ENCODE measurements at regions not wholly inside any gene's neighbourhood (a gene's known extent, or its start where the extent isn't known, plus 50 kb on each side); places are given as distances from the start of the nearest gene placed in this dataset.
"Not testable (repeated sequence)": the region's sequence is repeated elsewhere in the genome, so short reads cannot be mapped to it uniquely, and the experiment has no call there.

DNA sequence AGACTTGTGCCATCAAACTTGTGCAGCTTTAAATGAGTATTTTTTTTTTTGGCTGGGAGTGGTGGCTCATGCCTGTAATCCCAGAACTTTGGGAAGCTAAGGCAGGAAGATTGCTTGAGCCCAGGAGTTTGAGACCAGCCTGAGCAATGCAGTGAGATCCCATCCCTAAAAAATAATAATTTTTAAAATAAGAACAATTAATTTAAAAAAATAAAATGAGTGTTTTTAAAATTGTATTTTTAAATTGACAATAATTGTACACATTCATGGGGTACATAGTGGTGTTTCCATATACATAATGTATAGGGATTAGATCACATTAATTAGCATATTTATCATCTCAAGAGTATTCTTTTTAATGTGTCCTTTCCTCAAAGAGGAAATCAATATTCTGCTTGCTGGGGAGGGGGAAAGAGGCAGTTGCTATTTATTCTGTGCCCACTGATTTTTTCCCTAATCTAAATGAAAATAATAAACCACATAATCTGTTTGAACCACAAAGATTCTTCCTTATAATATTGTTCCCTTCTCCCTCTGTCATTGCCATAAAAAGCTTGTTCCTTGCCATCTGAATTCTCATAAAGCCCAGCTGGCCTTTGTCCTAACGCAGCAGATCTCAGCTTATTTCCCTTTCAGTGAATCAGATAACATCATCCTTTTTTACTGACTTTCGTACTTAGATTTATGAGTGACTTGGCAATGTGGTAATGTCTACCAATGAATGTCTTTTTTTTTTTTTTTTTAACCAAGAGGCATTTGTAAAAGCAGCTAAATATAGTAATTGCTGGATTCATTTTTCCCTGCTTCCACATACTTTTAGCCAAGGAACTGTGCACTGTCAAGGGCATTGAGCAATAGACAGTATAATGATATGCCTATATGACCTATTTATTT lies 81.8 kb upstream of the RUBCNL start:
- in situ Hi-C loops (cut with HindIII; ENCODE audit: low sequenced_read_pairs), result no loop called here
- TF ChIP-seq CTCF (IDR thresholded peaks at IDR 0.05; ENCODE audit: low read depth, low read length, missing control alignments), result no peak
- H3K4me3 ChIP-seq (ENCODE audit: low read depth, low read length), result no peak overlapping the region
- no peak for DNase-seq (ENCODE audit: low read depth)

DNA sequence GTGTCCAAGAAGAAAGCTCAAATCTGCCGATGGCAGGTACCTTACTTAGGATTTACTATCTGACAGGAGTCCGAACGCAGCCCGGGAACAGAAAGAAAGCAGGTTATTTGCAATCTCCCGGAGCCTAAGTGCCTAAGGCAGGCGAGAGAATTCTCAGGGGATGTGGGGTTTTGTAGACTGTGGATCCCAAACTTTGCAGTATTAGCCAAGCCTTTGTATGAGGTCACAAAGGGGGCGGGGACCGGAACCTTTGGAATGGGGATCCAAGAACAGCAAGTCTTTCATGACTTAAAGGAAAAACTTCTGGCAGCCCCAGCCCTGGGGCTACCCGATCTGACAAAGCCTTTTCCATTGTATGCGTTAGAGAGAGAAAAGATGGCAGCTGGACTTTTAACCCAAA lies 80.6 kb upstream of the RUBCNL start:
- in situ Hi-C loops (cut with HindIII; ENCODE audit: low sequenced_read_pairs); DNase-seq (ENCODE audit: low read depth); H3K4me3 ChIP-seq (ENCODE audit: low read depth, low read length): not testable (repeated sequence)

- DNase-seq (ENCODE audit: low read depth); in situ Hi-C loops (cut with HindIII; ENCODE audit: low sequenced_read_pairs); H3K4me3 ChIP-seq (ENCODE audit: low read depth, low read length): not testable (repeated sequence)
Observed at GRCh38 chr13:46466074-46466473, 79.0 kb upstream of the RUBCNL start.

GRCh38 chr13:46463719-46464118 lies 76.7 kb upstream of the RUBCNL start:
- H3K4me3 ChIP-seq (ENCODE audit: low read depth, low read length), result no peak overlapping the region
- TF ChIP-seq CTCF (IDR thresholded peaks at IDR 0.05; ENCODE audit: low read depth, low read length, missing control alignments), result no peak
- no peak for DNase-seq (ENCODE audit: low read depth)
- in situ Hi-C loops (cut with HindIII; ENCODE audit: low sequenced_read_pairs), result no loop called here

DNA sequence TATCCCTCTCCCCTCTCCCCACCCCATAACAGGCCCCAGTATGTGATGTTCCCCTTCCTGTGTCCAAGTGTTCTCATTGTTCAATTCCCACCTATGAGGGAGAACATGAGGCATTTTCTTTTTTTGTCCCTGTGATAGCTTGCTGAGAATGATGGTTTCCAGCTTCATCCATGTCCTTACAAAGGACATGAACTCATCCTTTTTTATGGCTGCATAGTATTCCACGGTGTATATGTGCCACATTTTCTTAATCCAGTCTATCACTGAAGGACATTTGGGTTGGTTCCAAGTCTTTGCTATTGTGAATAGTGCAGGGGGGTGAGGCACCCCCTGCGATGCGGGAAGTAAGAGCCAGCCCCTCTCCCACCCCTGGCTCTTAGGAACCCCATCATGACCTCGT lies 73.2 kb upstream of the RUBCNL start:
- in situ Hi-C loops (cut with HindIII; ENCODE audit: low sequenced_read_pairs); H3K4me3 ChIP-seq (ENCODE audit: low read depth, low read length); DNase-seq (ENCODE audit: low read depth): not testable (repeated sequence)

GRCh38 chr13:46457255-46457654 lies 70.2 kb upstream of the RUBCNL start:
- DNase-seq (ENCODE audit: low read depth); in situ Hi-C loops (cut with HindIII; ENCODE audit: low sequenced_read_pairs); H3K4me3 ChIP-seq (ENCODE audit: low read depth, low read length): not testable (repeated sequence)

DNA sequence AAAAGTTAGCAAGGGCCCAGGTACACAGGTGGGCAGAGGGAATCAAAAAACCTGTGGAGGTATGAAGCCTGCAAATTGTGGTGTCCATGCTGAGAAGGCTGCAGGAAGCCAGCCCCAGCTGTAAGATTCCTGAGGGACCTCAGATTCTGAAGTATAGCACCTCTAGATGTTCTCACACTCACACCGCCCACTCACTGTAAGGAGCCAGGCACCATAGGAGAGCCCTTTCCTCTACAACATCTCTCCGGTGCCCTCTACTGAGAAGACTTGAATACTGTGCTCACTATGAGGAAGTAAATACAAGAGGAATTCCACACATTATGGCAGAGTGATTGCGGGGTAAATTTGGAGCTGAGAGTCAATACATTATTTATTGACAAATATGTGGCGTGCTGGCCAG lies 68.9 kb upstream of the RUBCNL start:
- peak; percentile 19 for DNase-seq (ENCODE audit: low read depth)
- peak; percentile 45 for TF ChIP-seq CTCF (IDR thresholded peaks at IDR 0.05; ENCODE audit: low read depth, low read length, missing control alignments)
- in situ Hi-C loops (cut with HindIII; ENCODE audit: low sequenced_read_pairs); H3K4me3 ChIP-seq (ENCODE audit: low read depth, low read length): not testable (repeated sequence)

- H3K4me3 ChIP-seq (ENCODE audit: low read depth, low read length); DNase-seq (ENCODE audit: low read depth); in situ Hi-C loops (cut with HindIII; ENCODE audit: low sequenced_read_pairs): not testable (repeated sequence)
Observed at GRCh38 chr13:46451145-46451544, 64.1 kb upstream of the RUBCNL start.

- H3K4me3 ChIP-seq (ENCODE audit: low read depth, low read length); in situ Hi-C loops (cut with HindIII; ENCODE audit: low sequenced_read_pairs); DNase-seq (ENCODE audit: low read depth): not testable (repeated sequence)
Observed at GRCh38 chr13:46449949-46450348, 62.9 kb upstream of the RUBCNL start.

DNA sequence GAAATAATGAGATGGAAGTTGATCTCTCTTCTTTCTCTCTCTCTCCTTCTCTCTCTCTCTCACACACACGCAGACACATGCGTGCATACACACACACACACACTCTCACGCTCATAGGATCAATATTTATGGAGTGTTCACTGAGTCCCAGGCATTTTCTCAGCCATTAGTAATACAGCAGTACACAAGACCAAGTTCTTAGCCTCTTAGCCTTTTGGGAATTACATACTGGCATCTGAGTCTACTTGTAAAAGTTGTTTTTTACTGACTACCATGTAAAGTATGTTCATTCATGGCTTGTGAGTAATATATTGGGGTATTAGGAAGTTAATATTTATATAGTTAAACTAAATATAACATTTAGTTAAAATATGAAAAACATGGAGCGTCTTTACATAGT lies 61.1 kb upstream of the RUBCNL start:
- DNase-seq (ENCODE audit: low read depth); in situ Hi-C loops (cut with HindIII; ENCODE audit: low sequenced_read_pairs); H3K4me3 ChIP-seq (ENCODE audit: low read depth, low read length): not testable (repeated sequence)

GRCh38 chr13:46437808-46438404 lies 50.9 kb upstream of the RUBCNL start:
- DNase-seq (ENCODE audit: low read depth); H3K4me3 ChIP-seq (ENCODE audit: low read depth, low read length); in situ Hi-C loops (cut with HindIII; ENCODE audit: low sequenced_read_pairs): not testable (repeated sequence)
